ENCODE measurements at regions not wholly inside any gene's neighbourhood (a gene's known extent, or its start where the extent isn't known, plus 50 kb on each side); places are given as distances from the start of the nearest gene placed in this dataset.

- intact Hi-C loops (cut with DNase I): no loop called here
- Histone ChIP-seq H3K27me3 (no peaks in the 10 kb centered on the region), H3K36me3 (no peaks in the 10 kb centered on the region), H3K9me3 (no peaks in the 10 kb centered on the region), H3K27ac (peak overlapping the region in 1 of 4 donors; percentile 30), H3K4me3 (no peak overlapping the region), H3K4me1 (peaks cover 0 to 27% (median 0%) of the 10 kb centered on the region in 3 donors)
- TF ChIP-seq CTCF (IDR thresholded peaks at IDR 0.05) (no peak), POLR2A (IDR thresholded peaks at IDR 0.05) (no peak)
- DNase-seq: no peak
- 51 to 61% methylated on average over 6 of the region's 6 CpGs for WGBS, 2 donors
Measured at GRCh38 chr4:123841447-123842121, 445.0 kb downstream of the SPRY1 start.

GRCh38 chr4:123843137-123843536, 446.5 kb downstream of the SPRY1 start:
- 72 to 92% methylated on average over 1 of the region's 1 CpG for WGBS, 2 donors
- Histone ChIP-seq H3K4me1 (peaks cover 0 to 20% (median 0%) of the 10 kb centered on the region in 3 donors), H3K9me3 (no peaks in the 10 kb centered on the region), H3K4me3 (no peak overlapping the region), H3K36me3 (no peaks in the 10 kb centered on the region), H3K27ac (peak overlapping the region in 1 of 4 donors; percentile 35), H3K27me3 (no peaks in the 10 kb centered on the region)
- TF ChIP-seq CTCF (IDR thresholded peaks at IDR 0.05) (no peak), POLR2A (IDR thresholded peaks at IDR 0.05) (no peak)
- intact Hi-C loops (cut with DNase I): no loop called here
- DNase-seq: no peak

GRCh38 chr4:123844374-123844773, 447.8 kb downstream of the SPRY1 start:
- Histone ChIP-seq H3K9me3 (no peaks in the 10 kb centered on the region), H3K36me3 (no peaks in the 10 kb centered on the region), H3K27ac (no peak overlapping the region), H3K27me3 (no peaks in the 10 kb centered on the region), H3K4me1 (peaks cover 0 to 20% (median 0%) of the 10 kb centered on the region in 3 donors), H3K4me3 (no peak overlapping the region)
- WGBS, 2 donors: 86 to 87% methylated on average over 2 to 3 of the region's 4 CpGs
- TF ChIP-seq POLR2A (IDR thresholded peaks at IDR 0.05) (no peak), CTCF (IDR thresholded peaks at IDR 0.05) (no peak)
- intact Hi-C loops (cut with DNase I): no loop called here
- no peak for DNase-seq

GRCh38 chr4:123846092-123846491, 449.5 kb downstream of the SPRY1 start:
- intact Hi-C loops (cut with DNase I): no loop called here
- no peaks in the 10 kb centered on the region for H3K36me3 ChIP-seq
- TF ChIP-seq CTCF (IDR thresholded peaks at IDR 0.05): no peak
- no peak for TF ChIP-seq POLR2A (IDR thresholded peaks at IDR 0.05)
- no peak overlapping the region for H3K4me3 ChIP-seq
- no peaks in the 10 kb centered on the region for H3K27me3 ChIP-seq
- no peak for DNase-seq
- H3K9me3 ChIP-seq: no peaks in the 10 kb centered on the region
- H3K4me1 ChIP-seq: peaks cover 0 to 8% (median 0%) of the 10 kb centered on the region in 3 donors
- no peak overlapping the region for H3K27ac ChIP-seq

GRCh38 chr4:123846561-123846960, 450.0 kb downstream of the SPRY1 start:
- no peaks in the 10 kb centered on the region for H3K36me3 ChIP-seq
- H3K4me3 ChIP-seq: no peak overlapping the region
- H3K4me1 ChIP-seq: peaks cover 0 to 3% (median 0%) of the 10 kb centered on the region in 3 donors
- TF ChIP-seq CTCF (IDR thresholded peaks at IDR 0.05) (no peak), POLR2A (IDR thresholded peaks at IDR 0.05) (no peak)
- H3K9me3 ChIP-seq: no peaks in the 10 kb centered on the region
- no peak for DNase-seq
- H3K27ac ChIP-seq: no peak overlapping the region
- intact Hi-C loops (cut with DNase I): no loop called here
- H3K27me3 ChIP-seq: no peaks in the 10 kb centered on the region

All from esophagus squamous epithelium (tissue), 5 donors.